DND-41 (cell line): ENCODE measurements at regions not wholly inside any gene's neighbourhood (a gene's known extent, or its start where the extent isn't known, plus 50 kb on each side); places are given as distances from the start of the nearest gene placed in this dataset.

Experiments
- ATAC-seq: fragments of 200-7000 bp; cut with Tn5 transposase; 3 replicates; pipeline ENCODE4 v1.9.1; 2021; ENCODE audit warnings: low read depth; ENCODE audit not compliant: insufficient read depth
- DNase-seq: peaks from one replicate; pipeline ENCODE4 v3.0.0-alpha.2; 2020
- H2AFZ ChIP-seq: 2 replicates; pipeline ENCODE4 v1.6.0; 2012; ENCODE audit warnings: low read depth, low read length
- H3K27ac ChIP-seq: 2 replicates; pipeline ENCODE4 v1.5.1; 2012; ENCODE audit warnings: low read length, inconsistent platforms
- H3K27me3 ChIP-seq: fragments of 200-600 bp; sonication (generic); 2 replicates; pipeline ENCODE4 v1.6.0; 2012; ENCODE audit warnings: low read length, mild to moderate bottlenecking, inconsistent platforms; ENCODE audit not compliant: insufficient read depth, poor library complexity
- H3K36me3 ChIP-seq: 2 replicates; pipeline ENCODE4 v1.5.1; 2012; ENCODE audit warnings: low read length, inconsistent platforms; ENCODE audit not compliant: insufficient read depth
- H3K4me1 ChIP-seq: 2 replicates; pipeline ENCODE4 v1.5.1; 2012; ENCODE audit warnings: mild to moderate bottlenecking, low read length; ENCODE audit not compliant: insufficient read depth
- H3K4me2 ChIP-seq: 2 replicates; pipeline ENCODE4 v1.6.0; 2012; ENCODE audit warnings: mild to moderate bottlenecking, moderate library complexity, low read length, inconsistent platforms; ENCODE audit not compliant: insufficient read depth
- H3K4me3 ChIP-seq, 2 experiments: fragments of 200-600 bp in 1 of 2; shearing (Covaris generic) in 1 of 2; 2 replicates each; pipeline ENCODE4 v1.5.1; 2012 to 2016; ENCODE audit warnings: inconsistent platforms in 2 of 2, low read length in 2 of 2, mild to moderate bottlenecking in 2 of 2, low read depth in 1 of 2, moderate library complexity in 1 of 2
- H3K79me2 ChIP-seq: 2 replicates; pipeline ENCODE4 v1.6.0; 2012; ENCODE audit warnings: low read length, inconsistent platforms; ENCODE audit not compliant: insufficient read depth
- H3K9ac ChIP-seq: 2 replicates; pipeline ENCODE4 v1.6.0; 2012; ENCODE audit warnings: low read depth, mild to moderate bottlenecking, inconsistent platforms, low read length, moderate library complexity
- H3K9me3 ChIP-seq: 2 replicates; pipeline ENCODE4 v1.5.1; 2012; ENCODE audit warnings: low read length, moderate library complexity, mild to moderate bottlenecking, inconsistent platforms; ENCODE audit not compliant: insufficient read depth, severe bottlenecking
- H4K20me1 ChIP-seq: 2 replicates; pipeline ENCODE4 v1.6.0; 2012; ENCODE audit warnings: low read length; ENCODE audit not compliant: insufficient read depth
- EZH2 ChIP-seq: IDR thresholded peaks from 3 replicates; pipeline ENCODE4 v1.6.1; 2012; ENCODE audit warnings: borderline replicate concordance, low read depth, mild to moderate bottlenecking, moderate library complexity, low read length, inconsistent platforms; ENCODE audit not compliant: severe bottlenecking
- TF ChIP-seq, protein P1 (sequence below): IDR thresholded peaks from 2 replicates; pipeline ENCODE4 v1.5.1; 2012; ENCODE audit warnings: borderline replicate concordance, low read length, moderate library complexity, mild to moderate bottlenecking; ENCODE audit not compliant: poor library complexity, severe bottlenecking; ENCODE audit errors: extremely low read depth

- no peaks in the 10 kb centered on the region for H4K20me1 ChIP-seq
- H3K36me3 ChIP-seq, result no peaks in the 10 kb centered on the region
- no peak for ATAC-seq
- H2AFZ ChIP-seq, result no peak overlapping the region
- DNase-seq, result no peak
- peaks cover 3% of the 10 kb centered on the region for H3K9me3 ChIP-seq
- no peaks in the 10 kb centered on the region for H3K79me2 ChIP-seq
- TF ChIP-seq, protein P1, sequence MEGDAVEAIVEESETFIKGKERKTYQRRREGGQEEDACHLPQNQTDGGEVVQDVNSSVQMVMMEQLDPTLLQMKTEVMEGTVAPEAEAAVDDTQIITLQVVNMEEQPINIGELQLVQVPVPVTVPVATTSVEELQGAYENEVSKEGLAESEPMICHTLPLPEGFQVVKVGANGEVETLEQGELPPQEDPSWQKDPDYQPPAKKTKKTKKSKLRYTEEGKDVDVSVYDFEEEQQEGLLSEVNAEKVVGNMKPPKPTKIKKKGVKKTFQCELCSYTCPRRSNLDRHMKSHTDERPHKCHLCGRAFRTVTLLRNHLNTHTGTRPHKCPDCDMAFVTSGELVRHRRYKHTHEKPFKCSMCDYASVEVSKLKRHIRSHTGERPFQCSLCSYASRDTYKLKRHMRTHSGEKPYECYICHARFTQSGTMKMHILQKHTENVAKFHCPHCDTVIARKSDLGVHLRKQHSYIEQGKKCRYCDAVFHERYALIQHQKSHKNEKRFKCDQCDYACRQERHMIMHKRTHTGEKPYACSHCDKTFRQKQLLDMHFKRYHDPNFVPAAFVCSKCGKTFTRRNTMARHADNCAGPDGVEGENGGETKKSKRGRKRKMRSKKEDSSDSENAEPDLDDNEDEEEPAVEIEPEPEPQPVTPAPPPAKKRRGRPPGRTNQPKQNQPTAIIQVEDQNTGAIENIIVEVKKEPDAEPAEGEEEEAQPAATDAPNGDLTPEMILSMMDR, result no peak
- TF ChIP-seq EZH2, result no peak
- no peak overlapping the region for H3K4me2 ChIP-seq
- H3K4me1 ChIP-seq, result no peaks in the 10 kb centered on the region
- H3K27me3 ChIP-seq, result no peaks in the 10 kb centered on the region
- no peak overlapping the region for H3K27ac ChIP-seq
- H3K9ac ChIP-seq, result no peak overlapping the region
- no peak overlapping the region for H3K4me3 ChIP-seq
These were observed 69.0 kb upstream of the GDF10 start for GRCh38 chr10:47230957-47231356.

DNA sequence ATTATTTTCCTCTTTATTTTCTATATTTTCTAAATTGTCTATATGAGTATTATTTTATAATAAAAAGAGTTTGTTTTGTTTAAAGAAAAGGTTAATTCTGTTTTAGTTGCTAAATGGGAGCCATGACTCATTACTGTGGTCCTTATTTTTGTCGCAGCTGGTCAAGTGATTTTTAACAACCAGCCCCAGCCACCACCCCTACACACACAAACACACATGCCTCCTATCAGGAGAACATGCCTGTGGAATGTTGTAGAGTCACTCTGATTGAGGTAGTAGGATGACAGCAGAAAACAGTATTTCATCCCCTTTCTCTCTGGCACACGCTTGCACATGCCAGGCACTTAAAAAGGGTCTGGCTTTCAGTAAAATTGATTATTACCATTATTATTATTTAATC, 68.6 kb upstream of the GDF10 start:
- no peak overlapping the region for H2AFZ ChIP-seq
- no peak for TF ChIP-seq EZH2
- TF ChIP-seq, protein P1, result no peak
- H3K27ac ChIP-seq, result no peak overlapping the region
- no peaks in the 10 kb centered on the region for H4K20me1 ChIP-seq
- H3K27me3 ChIP-seq, result no peaks in the 10 kb centered on the region
- H3K4me1 ChIP-seq, result no peaks in the 10 kb centered on the region
- no peak overlapping the region for H3K4me3 ChIP-seq
- H3K9ac ChIP-seq, result no peak overlapping the region
- H3K36me3 ChIP-seq, result no peaks in the 10 kb centered on the region
- H3K9me3 ChIP-seq, result peaks cover 3% of the 10 kb centered on the region
- DNase-seq (no peak), ATAC-seq (no peak)
- H3K4me2 ChIP-seq, result no peak overlapping the region
- H3K79me2 ChIP-seq, result no peaks in the 10 kb centered on the region

GRCh38 chr10:47233631-47234030, 66.4 kb upstream of the GDF10 start:
- no peak for DNase-seq

More at GRCh38 chr10:47233631-47234030, 66.4 kb upstream of the GDF10 start:
- TF ChIP-seq EZH2, result no peak
- TF ChIP-seq, protein P1, result no peak
- no peak overlapping the region for H3K27ac ChIP-seq
- H3K9ac ChIP-seq, result no peak overlapping the region
- H3K79me2 ChIP-seq, result no peaks in the 10 kb centered on the region
- ATAC-seq, result no peak
- H3K4me1 ChIP-seq, result no peaks in the 10 kb centered on the region
- no peak overlapping the region for H3K4me3 ChIP-seq
- H3K27me3 ChIP-seq, result no peaks in the 10 kb centered on the region
- no peak overlapping the region for H3K4me2 ChIP-seq
- H3K36me3 ChIP-seq, result no peaks in the 10 kb centered on the region
- H3K9me3 ChIP-seq, result peaks cover 3% of the 10 kb centered on the region
- H4K20me1 ChIP-seq, result no peaks in the 10 kb centered on the region
- H2AFZ ChIP-seq, result no peak overlapping the region
